MM.1S (cell line): ENCODE measurements at regions not wholly inside any gene's neighbourhood (a gene's known extent, or its start where the extent isn't known, plus 50 kb on each side); places are given as distances from the start of the nearest gene placed in this dataset.

Experiments used
- DNase-seq: peaks from one replicate; pipeline ENCODE4 v3.0.0-alpha.2; 2015
- H2AFZ ChIP-seq: fragments of 300-600 bp; sonication (generic); 2 replicates; pipeline ENCODE4 v1.6.0; 2016; ENCODE audit warnings: antibody characterized with exemption, low read length
- H3F3A ChIP-seq: fragments of 300-600 bp; sonication (generic); 2 replicates; pipeline ENCODE4 v1.6.1; 2016; ENCODE audit warnings: mild to moderate bottlenecking, antibody characterized with exemption, low read length, moderate library complexity, mixed read lengths; ENCODE audit not compliant: insufficient read depth
- H3K27ac ChIP-seq: fragments of 300-600 bp; sonication (generic); 2 replicates; pipeline ENCODE4 v1.5.1; 2016; ENCODE audit warnings: mild to moderate bottlenecking, low read length
- H3K27me3 ChIP-seq: fragments of 300-600 bp; sonication (generic); replicated peaks from 2 replicates; pipeline ENCODE4 v1.6.0; 2016; ENCODE audit warnings: low read length; ENCODE audit not compliant: insufficient read depth
- H3K36me3 ChIP-seq: fragments of 300-600 bp; sonication (generic); replicated peaks from 2 replicates; pipeline ENCODE4 v1.6.1; 2016; ENCODE audit warnings: mild to moderate bottlenecking, low read length, mixed read lengths; ENCODE audit not compliant: insufficient read depth
- H3K4me1 ChIP-seq: fragments of 300-600 bp; sonication (generic); 2 replicates; pipeline ENCODE4 v1.6.1; 2016; ENCODE audit warnings: low read length, mixed read lengths
- H3K4me2 ChIP-seq: fragments of 300-600 bp; sonication (generic); 2 replicates; pipeline ENCODE4 v1.6.0; 2016; ENCODE audit warnings: low read depth, low read length
- H3K4me3 ChIP-seq: fragments of 300-600 bp; sonication (generic); 2 replicates; pipeline ENCODE4 v1.5.1; 2016; ENCODE audit warnings: low read length, mixed read lengths
- H3K79me2 ChIP-seq: fragments of 300-600 bp; sonication (generic); 2 replicates; pipeline ENCODE4 v1.6.1; 2016; ENCODE audit warnings: mixed run types, low read length, mixed read lengths
- H3K9ac ChIP-seq: fragments of 300-600 bp; sonication (generic); 2 replicates; pipeline ENCODE4 v1.6.1; 2016; ENCODE audit warnings: low read length, mixed read lengths
- H3K9me2 ChIP-seq: fragments of 300-600 bp; sonication (generic); replicated peaks from 2 replicates; pipeline ENCODE4 v1.6.1; 2016; ENCODE audit warnings: mild to moderate bottlenecking, low read length, mixed read lengths; ENCODE audit not compliant: insufficient read depth
- H3K9me3 ChIP-seq: fragments of 300-600 bp; sonication (generic); replicated peaks from 2 replicates; pipeline ENCODE4 v1.6.1; 2016; ENCODE audit warnings: mild to moderate bottlenecking, low read length, mixed read lengths; ENCODE audit not compliant: insufficient read depth
- H4K20me1 ChIP-seq: fragments of 300-600 bp; sonication (generic); 2 replicates; pipeline ENCODE4 v1.6.1; 2016; ENCODE audit warnings: mild to moderate bottlenecking, low read length, moderate library complexity, mixed read lengths; ENCODE audit not compliant: insufficient read depth
- CTCF ChIP-seq: fragments of 300-600 bp; sonication (generic); IDR thresholded peaks from 2 replicates; pipeline ENCODE4 v1.5.1; 2016; ENCODE audit warnings: antibody characterized with exemption, low read length, mixed read lengths
- EZH2 ChIP-seq: fragments of 300-600 bp; sonication (generic); optimal IDR thresholded peaks from 2 replicates; pipeline ENCODE3; 2017; ENCODE audit warnings: low read depth, mild to moderate bottlenecking, antibody characterized with exemption, low read length, mixed read lengths
- EZH2phosphoT487 ChIP-seq: fragments of 300-600 bp; sonication (generic); IDR thresholded peaks from 2 replicates; pipeline ENCODE4 v1.6.1; 2018; ENCODE audit warnings: antibody characterized with exemption, low read length

GRCh38 chr17:71375948-71376347 lies 744.9 kb upstream of the SOX9 start:
- DNase-seq, result no peak
- Histone ChIP-seq H4K20me1 (no peaks in the 10 kb centered on the region), H3F3A (no peaks in the 10 kb centered on the region), H3K27ac (no peak overlapping the region), H3K9ac (no peak overlapping the region), H3K9me2 (no peaks in the 10 kb centered on the region), H3K9me3 (no peaks in the 10 kb centered on the region), H3K27me3 (no peaks in the 10 kb centered on the region), H2AFZ (no peak overlapping the region), H3K4me3 (no peak overlapping the region), H3K36me3 (no peaks in the 10 kb centered on the region), H3K79me2 (no peaks in the 10 kb centered on the region), H3K4me2 (no peak overlapping the region), H3K4me1 (no peaks in the 10 kb centered on the region)
- TF ChIP-seq EZH2phosphoT487, result no peak
- TF ChIP-seq CTCF, result no peak
- no peak for TF ChIP-seq EZH2

DNA sequence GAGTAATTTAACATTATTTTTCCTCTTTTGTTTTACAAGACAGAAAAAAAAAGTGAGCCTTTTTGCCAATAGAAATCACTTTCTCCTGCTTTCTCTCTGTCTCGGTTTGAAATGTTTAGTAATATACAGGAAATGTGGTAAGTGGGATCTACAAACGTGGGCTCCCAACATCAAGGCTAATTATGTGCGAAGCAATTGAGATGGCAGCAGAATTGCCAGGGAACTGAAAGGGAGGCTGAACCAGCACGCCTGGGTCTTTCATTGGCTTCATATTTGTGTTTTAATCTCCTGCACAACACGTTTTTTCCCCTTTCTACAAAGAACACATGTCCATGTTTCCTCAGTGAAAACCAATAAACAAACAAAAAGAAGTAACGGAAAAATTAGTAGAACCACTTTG lies 743.9 kb upstream of the SOX9 start:
- Histone ChIP-seq H2AFZ (no peak overlapping the region), H3K4me3 (no peak overlapping the region)
- TF ChIP-seq CTCF (no peak), EZH2phosphoT487 (no peak), EZH2 (no peak)

GRCh38 chr17:71378036-71378435 lies 742.8 kb upstream of the SOX9 start:
- no peak for DNase-seq
- H3K79me2 ChIP-seq, result no peaks in the 10 kb centered on the region
- no peak overlapping the region for H2AFZ ChIP-seq
- H3K9ac ChIP-seq, result no peak overlapping the region
- no peaks in the 10 kb centered on the region for H3K36me3 ChIP-seq
- H4K20me1 ChIP-seq, result no peaks in the 10 kb centered on the region
- no peak overlapping the region for H3K27ac ChIP-seq
- H3K4me1 ChIP-seq, result no peaks in the 10 kb centered on the region
- TF ChIP-seq EZH2phosphoT487 (no peak), EZH2 (no peak), CTCF (no peak)
- no peaks in the 10 kb centered on the region for H3K27me3 ChIP-seq
- H3F3A ChIP-seq, result no peaks in the 10 kb centered on the region
- no peaks in the 10 kb centered on the region for H3K9me3 ChIP-seq
- H3K9me2 ChIP-seq, result no peaks in the 10 kb centered on the region
- H3K4me2 ChIP-seq, result no peak overlapping the region
- H3K4me3 ChIP-seq, result no peak overlapping the region

More for the DNA sequence above, 743.9 kb upstream of the SOX9 start:
- H3K27ac ChIP-seq, result no peak overlapping the region
- H3K9ac ChIP-seq, result no peak overlapping the region
- no peaks in the 10 kb centered on the region for H4K20me1 ChIP-seq
- no peaks in the 10 kb centered on the region for H3K79me2 ChIP-seq
- H3K4me2 ChIP-seq, result no peak overlapping the region
- no peaks in the 10 kb centered on the region for H3K4me1 ChIP-seq
- H3F3A ChIP-seq, result no peaks in the 10 kb centered on the region
- no peaks in the 10 kb centered on the region for H3K9me3 ChIP-seq
- no peaks in the 10 kb centered on the region for H3K36me3 ChIP-seq
- H3K9me2 ChIP-seq, result no peaks in the 10 kb centered on the region
- no peaks in the 10 kb centered on the region for H3K27me3 ChIP-seq
- DNase-seq, result no peak

GRCh38 chr17:71378741-71379140 lies 742.1 kb upstream of the SOX9 start:
- H4K20me1 ChIP-seq, result no peaks in the 10 kb centered on the region
- no peak overlapping the region for H3K4me2 ChIP-seq
- no peak overlapping the region for H2AFZ ChIP-seq
- H3K4me1 ChIP-seq, result no peaks in the 10 kb centered on the region
- H3K9me3 ChIP-seq, result no peaks in the 10 kb centered on the region
- no peaks in the 10 kb centered on the region for H3K9me2 ChIP-seq
- H3K27ac ChIP-seq, result no peak overlapping the region
- no peaks in the 10 kb centered on the region for H3K36me3 ChIP-seq
- no peaks in the 10 kb centered on the region for H3K79me2 ChIP-seq
- TF ChIP-seq EZH2, result no peak
- no peaks in the 10 kb centered on the region for H3F3A ChIP-seq
- no peak overlapping the region for H3K9ac ChIP-seq
- DNase-seq, result no peak
- H3K4me3 ChIP-seq, result no peak overlapping the region
- no peaks in the 10 kb centered on the region for H3K27me3 ChIP-seq
